GM21390 (cell line): ENCODE measurements at regions not wholly inside any gene's neighbourhood (a gene's known extent, or its start where the extent isn't known, plus 50 kb on each side); places are given as distances from the start of the nearest gene placed in this dataset.
A peak's percentile ranks its signal among the peaks of the same experiment; 100 is the strongest.

ENCODE experiments used
- ATAC-seq: cut with Tn5 transposase; IDR thresholded peaks from one replicate; pipeline ENCODE4 v1.9.1; 2021; ENCODE audit not compliant: unreplicated experiment

DNA sequence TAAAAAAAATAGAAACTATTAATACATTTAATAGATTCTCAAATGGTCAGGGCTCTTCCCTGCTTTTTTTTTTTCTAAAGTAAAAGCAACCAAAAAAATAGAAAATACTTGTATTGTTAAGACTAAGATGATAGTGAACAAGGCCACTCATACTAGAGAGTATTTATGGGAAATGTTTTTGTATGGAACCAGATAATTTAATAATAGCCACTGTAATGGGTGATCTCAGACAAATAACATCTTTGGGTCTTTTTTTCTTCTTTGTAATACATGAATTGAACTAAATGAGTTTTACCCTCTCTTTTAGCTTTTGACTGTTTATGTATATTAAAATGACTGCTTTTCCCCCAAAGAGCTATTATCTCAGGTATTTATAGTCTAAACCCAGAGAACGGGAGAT lies 92.1 kb upstream of the ELOVL6 start:
- no peak for ATAC-seq

GRCh38 chr4:110289601-110290100 lies 91.2 kb upstream of the ELOVL6 start:
- ATAC-seq, result no peak

DNA sequence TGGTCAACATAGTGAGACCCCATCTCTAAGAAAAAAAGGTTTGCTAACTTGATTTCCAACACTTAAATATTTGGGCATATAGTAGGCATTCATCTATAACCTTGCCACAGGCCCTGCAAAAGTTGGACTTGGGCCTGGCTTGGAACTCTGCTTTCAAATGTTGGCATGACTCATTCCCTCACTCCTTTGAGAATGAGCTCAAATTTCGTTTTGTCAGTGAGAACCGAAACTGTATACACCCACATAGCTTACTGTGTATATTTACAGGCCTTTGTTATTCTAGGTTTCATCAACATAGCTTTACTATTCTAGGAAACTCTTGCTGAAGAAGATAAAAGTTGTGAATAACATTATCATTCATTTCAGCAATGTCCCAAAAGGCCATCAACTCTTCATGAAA lies 88.7 kb upstream of the ELOVL6 start:
- ATAC-seq, result peak; percentile 100

- no peak for ATAC-seq
Measured at GRCh38 chr4:110278127-110278526, 79.7 kb upstream of the ELOVL6 start.

- ATAC-seq, result no peak
Measured at GRCh38 chr4:110275871-110276270, 77.5 kb upstream of the ELOVL6 start.

- ATAC-seq, result no peak
Measured at GRCh38 chr4:110271986-110272385, 73.6 kb upstream of the ELOVL6 start.

GRCh38 chr4:110270492-110271197 lies 72.2 kb upstream of the ELOVL6 start:
- ATAC-seq, result no peak

- no peak for ATAC-seq
Measured at GRCh38 chr4:110268790-110269189, 70.4 kb upstream of the ELOVL6 start.

- ATAC-seq, result peak; percentile 89
Measured at GRCh38 chr4:110268352-110268751, 69.9 kb upstream of the ELOVL6 start.

DNA sequence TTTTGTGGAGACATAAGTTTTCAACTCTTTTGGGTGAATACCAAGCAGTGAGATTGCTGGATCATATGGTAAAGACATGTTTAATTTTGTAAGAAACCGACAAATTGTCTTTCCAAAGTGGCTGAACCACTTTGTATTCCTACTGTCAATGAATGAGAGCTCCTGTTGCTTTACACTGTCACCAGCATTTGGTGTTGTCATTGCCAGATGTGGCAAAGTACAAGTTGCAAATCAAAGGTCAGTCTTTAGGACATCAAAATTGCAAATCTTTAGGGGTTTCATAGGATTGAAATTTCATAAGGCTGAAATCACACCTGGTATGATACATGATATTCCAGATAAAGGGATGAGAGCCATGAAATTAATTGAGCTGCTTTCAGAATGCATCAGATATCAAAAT lies 67.7 kb upstream of the ELOVL6 start:
- ATAC-seq, result no peak

DNA sequence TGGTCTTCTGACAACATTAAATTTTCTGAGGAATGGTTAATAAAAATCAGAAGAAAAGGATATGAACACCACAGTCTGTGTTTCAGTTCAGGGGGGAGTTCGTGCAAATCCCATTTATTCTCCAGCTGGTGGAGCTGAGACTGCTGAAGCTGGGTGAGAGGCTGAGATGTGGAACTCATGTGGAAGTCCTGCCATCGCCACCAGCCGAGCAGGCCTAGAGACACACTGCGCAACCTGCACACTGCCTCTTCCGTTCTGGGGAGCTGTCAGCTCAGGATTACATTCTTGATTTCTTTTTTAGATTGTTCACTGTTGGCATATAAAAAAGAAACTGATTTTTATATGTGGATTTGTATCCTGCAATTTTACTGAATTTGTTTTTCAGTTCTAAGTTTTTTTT lies 66.6 kb upstream of the ELOVL6 start:
- ATAC-seq, result no peak

DNA sequence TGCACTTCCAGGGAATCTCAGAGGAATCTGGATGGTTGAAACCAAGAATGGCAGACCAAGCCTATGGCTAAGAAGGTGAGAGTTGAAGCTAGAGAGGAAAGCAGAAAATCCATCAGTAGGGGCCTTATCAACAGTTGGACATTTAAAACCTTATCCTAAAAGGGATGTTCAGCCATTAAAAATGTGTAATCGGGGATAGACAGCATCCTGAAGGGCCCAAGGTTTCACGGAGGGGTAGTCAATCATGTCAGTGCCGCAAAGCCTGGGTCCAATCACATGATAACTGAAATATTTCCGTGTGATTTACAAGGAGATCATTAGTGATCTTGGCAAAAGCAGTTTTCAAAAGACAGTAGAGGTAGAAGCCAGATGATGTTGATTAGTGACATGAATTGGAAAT lies 61.9 kb upstream of the ELOVL6 start:
- ATAC-seq, result no peak

- ATAC-seq, result no peak
Measured at GRCh38 chr4:110250023-110250387, 51.6 kb upstream of the ELOVL6 start.

GRCh38 chr4:110248831-110249253 lies 50.4 kb upstream of the ELOVL6 start:
- ATAC-seq, result no peak
